ENCODE measurements at regions not wholly inside any gene's neighbourhood (a gene's known extent, or its start where the extent isn't known, plus 50 kb on each side); places are given as distances from the start of the nearest gene placed in this dataset.

- CTCF ChIA-PET (ENCODE audit: partially characterized antibody) = no interaction called here
- no peaks in the 10 kb centered on the region for H3K4me1 Mint-ChIP-seq
Observed at GRCh38 chr2:116452651-116453050, 1361.8 kb upstream of the DDX18 start.

GRCh38 chr2:116456429-116456828 lies 1358.1 kb upstream of the DDX18 start:
- ChIA-PET CTCF (ENCODE audit: partially characterized antibody) (no interaction called here), POLR2A (ENCODE audit: partially characterized antibody) (no interaction called here)
- intact Hi-C loops (cut with micrococcal nuclease) = no loop called here
- Histone ChIP-seq H3K4me1 (ENCODE audit: insufficient read depth, low read length) (no peaks in the 10 kb centered on the region), H3K9me3 (ENCODE audit: control insufficient read depth in 1 of 2, low read length in 2 of 2) (no peaks in the 10 kb centered on the region), H3K27me3 (ENCODE audit: insufficient read depth, low read length) (no peaks in the 10 kb centered on the region), H3K36me3 (ENCODE audit: insufficient read depth, low read length) (no peaks in the 10 kb centered on the region), H3K4me3 (ENCODE audit: low read length in 2 of 2) (no peak overlapping the region), H3K27ac (ENCODE audit: low read depth, low read length) (no peak overlapping the region)
- Mint-ChIP-seq H3K4me1 (no peaks in the 10 kb centered on the region), H3K27me3 (no peaks in the 10 kb centered on the region), H3K36me3 (no peaks in the 10 kb centered on the region), H3K27ac (no peak overlapping the region), H3K4me3 (no peak overlapping the region), H3K9me3 (peaks cover 3 to 32% (median 14%) of the 10 kb centered on the region in 8 donors)
- no peak for DNase-seq

More at GRCh38 chr2:116452651-116453050, 1361.8 kb upstream of the DDX18 start:
- H3K27me3 Mint-ChIP-seq = no peaks in the 10 kb centered on the region
- Histone ChIP-seq H3K4me1 (ENCODE audit: insufficient read depth, low read length) (no peaks in the 10 kb centered on the region), H3K9me3 (ENCODE audit: control insufficient read depth in 1 of 2, low read length in 2 of 2) (no peaks in the 10 kb centered on the region), H3K27me3 (ENCODE audit: insufficient read depth, low read length) (no peaks in the 10 kb centered on the region), H3K36me3 (ENCODE audit: insufficient read depth, low read length) (no peaks in the 10 kb centered on the region), H3K4me3 (ENCODE audit: low read length in 2 of 2) (no peak overlapping the region), H3K27ac (ENCODE audit: low read depth, low read length) (no peak overlapping the region)
- peaks cover 0 to 26% (median 7%) of the 10 kb centered on the region in 8 donors for H3K9me3 Mint-ChIP-seq
- intact Hi-C loops (cut with micrococcal nuclease) = no loop called here
- no peak overlapping the region for H3K4me3 Mint-ChIP-seq
- H3K36me3 Mint-ChIP-seq = no peaks in the 10 kb centered on the region
- no peak for DNase-seq
- POLR2A ChIA-PET (ENCODE audit: partially characterized antibody) = no interaction called here
- no peak overlapping the region for H3K27ac Mint-ChIP-seq

- intact Hi-C loops (cut with micrococcal nuclease) = no loop called here
- no peak overlapping the region for H3K4me3 ChIP-seq (ENCODE audit: low read length in 2 of 2)
- Mint-ChIP-seq H3K4me1 (no peaks in the 10 kb centered on the region), H3K9me3 (peaks cover 6 to 53% (median 27%) of the 10 kb centered on the region in 8 donors), H3K27me3 (no peaks in the 10 kb centered on the region), H3K27ac (no peak overlapping the region), H3K36me3 (no peaks in the 10 kb centered on the region), H3K4me3 (no peak overlapping the region)
- H3K4me1 ChIP-seq (ENCODE audit: insufficient read depth, low read length) = no peaks in the 10 kb centered on the region
- no peak for DNase-seq
- CTCF ChIA-PET (ENCODE audit: partially characterized antibody) = no interaction called here
- no peaks in the 10 kb centered on the region for H3K36me3 ChIP-seq (ENCODE audit: insufficient read depth, low read length)
- H3K27me3 ChIP-seq (ENCODE audit: insufficient read depth, low read length) = no peaks in the 10 kb centered on the region
- no peak overlapping the region for H3K27ac ChIP-seq (ENCODE audit: low read depth, low read length)
- H3K9me3 ChIP-seq (ENCODE audit: control insufficient read depth in 1 of 2, low read length in 2 of 2) = peaks cover 0 to 3% of the 10 kb centered on the region in 2 donors
- POLR2A ChIA-PET (ENCODE audit: partially characterized antibody) = no interaction called here
Observed at GRCh38 chr2:116467243-116467642, 1347.2 kb upstream of the DDX18 start.

- intact Hi-C loops (cut with micrococcal nuclease) = no loop called here
- H3K27me3 ChIP-seq (ENCODE audit: insufficient read depth, low read length) = no peaks in the 10 kb centered on the region
- H3K36me3 Mint-ChIP-seq = no peaks in the 10 kb centered on the region
- H3K9me3 ChIP-seq (ENCODE audit: control insufficient read depth in 1 of 2, low read length in 2 of 2) = peaks cover 0 to 4% of the 10 kb centered on the region in 2 donors
- DNase-seq = no peak
- no peaks in the 10 kb centered on the region for H3K27me3 Mint-ChIP-seq
- H3K36me3 ChIP-seq (ENCODE audit: insufficient read depth, low read length) = no peaks in the 10 kb centered on the region
- ChIA-PET CTCF (ENCODE audit: partially characterized antibody) (no interaction called here), POLR2A (ENCODE audit: partially characterized antibody) (no interaction called here)
- H3K27ac Mint-ChIP-seq = no peak overlapping the region
- no peak overlapping the region for H3K4me3 Mint-ChIP-seq
- no peaks in the 10 kb centered on the region for H3K4me1 ChIP-seq (ENCODE audit: insufficient read depth, low read length)
- no peak overlapping the region for H3K27ac ChIP-seq (ENCODE audit: low read depth, low read length)
- H3K4me3 ChIP-seq (ENCODE audit: low read length in 2 of 2) = no peak overlapping the region
- peaks cover 0 to 29% (median 17%) of the 10 kb centered on the region in 8 donors for H3K9me3 Mint-ChIP-seq
- no peaks in the 10 kb centered on the region for H3K4me1 Mint-ChIP-seq
Observed at GRCh38 chr2:116477229-116477628, 1337.3 kb upstream of the DDX18 start.

- peaks cover 0 to 4% of the 10 kb centered on the region in 2 donors for H3K9me3 ChIP-seq (ENCODE audit: control insufficient read depth in 1 of 2, low read length in 2 of 2)
- Mint-ChIP-seq H3K9me3 (peaks cover 0 to 27% (median 18%) of the 10 kb centered on the region in 8 donors), H3K4me3 (no peak overlapping the region), H3K4me1 (no peaks in the 10 kb centered on the region), H3K27ac (no peak overlapping the region), H3K27me3 (no peaks in the 10 kb centered on the region), H3K36me3 (no peaks in the 10 kb centered on the region)
- no peaks in the 10 kb centered on the region for H3K27me3 ChIP-seq (ENCODE audit: insufficient read depth, low read length)
- ChIA-PET CTCF (ENCODE audit: partially characterized antibody) (no interaction called here), POLR2A (ENCODE audit: partially characterized antibody) (no interaction called here)
- H3K27ac ChIP-seq (ENCODE audit: low read depth, low read length) = no peak overlapping the region
- DNase-seq = no peak
- intact Hi-C loops (cut with micrococcal nuclease) = no loop called here
- no peak overlapping the region for H3K4me3 ChIP-seq (ENCODE audit: low read length in 2 of 2)
- no peaks in the 10 kb centered on the region for H3K36me3 ChIP-seq (ENCODE audit: insufficient read depth, low read length)
- no peaks in the 10 kb centered on the region for H3K4me1 ChIP-seq (ENCODE audit: insufficient read depth, low read length)
Observed at GRCh38 chr2:116487336-116487735, 1327.2 kb upstream of the DDX18 start.

GRCh38 chr2:116489292-116489691 lies 1325.2 kb upstream of the DDX18 start:
- Histone ChIP-seq H3K27me3 (ENCODE audit: insufficient read depth, low read length) (no peaks in the 10 kb centered on the region), H3K4me1 (ENCODE audit: insufficient read depth, low read length) (no peaks in the 10 kb centered on the region), H3K9me3 (ENCODE audit: control insufficient read depth in 1 of 2, low read length in 2 of 2) (peaks cover 0 to 3% of the 10 kb centered on the region in 2 donors), H3K4me3 (ENCODE audit: low read length in 2 of 2) (no peak overlapping the region), H3K27ac (ENCODE audit: low read depth, low read length) (no peak overlapping the region), H3K36me3 (ENCODE audit: insufficient read depth, low read length) (no peaks in the 10 kb centered on the region)
- H3K4me1 Mint-ChIP-seq = no peaks in the 10 kb centered on the region
- POLR2A ChIA-PET (ENCODE audit: partially characterized antibody) = no interaction called here
- H3K4me3 Mint-ChIP-seq = no peak overlapping the region
- DNase-seq = no peak
- CTCF ChIA-PET (ENCODE audit: partially characterized antibody) = no interaction called here
- peaks cover 0 to 32% (median 19%) of the 10 kb centered on the region in 8 donors for H3K9me3 Mint-ChIP-seq
- H3K27ac Mint-ChIP-seq = no peak overlapping the region
- no peaks in the 10 kb centered on the region for H3K36me3 Mint-ChIP-seq
- no peaks in the 10 kb centered on the region for H3K27me3 Mint-ChIP-seq
- intact Hi-C loops (cut with micrococcal nuclease) = no loop called here

- no peaks in the 10 kb centered on the region for H3K27me3 Mint-ChIP-seq
- no peaks in the 10 kb centered on the region for H3K27me3 ChIP-seq (ENCODE audit: insufficient read depth, low read length)
- H3K36me3 ChIP-seq (ENCODE audit: insufficient read depth, low read length) = no peaks in the 10 kb centered on the region
- no peaks in the 10 kb centered on the region for H3K4me1 Mint-ChIP-seq
- intact Hi-C loops (cut with micrococcal nuclease) = no loop called here
- POLR2A ChIA-PET (ENCODE audit: partially characterized antibody) = no interaction called here
- H3K36me3 Mint-ChIP-seq = no peaks in the 10 kb centered on the region
- H3K4me3 Mint-ChIP-seq = no peak overlapping the region
- no peak for DNase-seq
- H3K9me3 ChIP-seq (ENCODE audit: control insufficient read depth in 1 of 2, low read length in 2 of 2) = no peaks in the 10 kb centered on the region
- peaks cover 0 to 34% (median 17%) of the 10 kb centered on the region in 8 donors for H3K9me3 Mint-ChIP-seq
- CTCF ChIA-PET (ENCODE audit: partially characterized antibody) = no interaction called here
- no peaks in the 10 kb centered on the region for H3K4me1 ChIP-seq (ENCODE audit: insufficient read depth, low read length)
- no peak overlapping the region for H3K4me3 ChIP-seq (ENCODE audit: low read length in 2 of 2)
- no peak overlapping the region for H3K27ac Mint-ChIP-seq
- H3K27ac ChIP-seq (ENCODE audit: low read depth, low read length) = no peak overlapping the region
Observed at GRCh38 chr2:116489944-116490343, 1324.5 kb upstream of the DDX18 start.

- intact Hi-C loops (cut with micrococcal nuclease) = no loop called here
- H3K4me1 ChIP-seq (ENCODE audit: insufficient read depth, low read length) = no peaks in the 10 kb centered on the region
- ChIA-PET POLR2A (ENCODE audit: partially characterized antibody) (no interaction called here), CTCF (ENCODE audit: partially characterized antibody) (no interaction called here)
- Mint-ChIP-seq H3K27ac (no peak overlapping the region), H3K36me3 (no peaks in the 10 kb centered on the region), H3K27me3 (no peaks in the 10 kb centered on the region), H3K4me3 (no peak overlapping the region), H3K4me1 (no peaks in the 10 kb centered on the region), H3K9me3 (peaks cover 0 to 30% (median 17%) of the 10 kb centered on the region in 8 donors)
- H3K27ac ChIP-seq (ENCODE audit: low read depth, low read length) = no peak overlapping the region
- H3K4me3 ChIP-seq (ENCODE audit: low read length in 2 of 2) = no peak overlapping the region
- no peaks in the 10 kb centered on the region for H3K36me3 ChIP-seq (ENCODE audit: insufficient read depth, low read length)
- no peaks in the 10 kb centered on the region for H3K27me3 ChIP-seq (ENCODE audit: insufficient read depth, low read length)
- H3K9me3 ChIP-seq (ENCODE audit: control insufficient read depth in 1 of 2, low read length in 2 of 2) = no peaks in the 10 kb centered on the region
- no peak for DNase-seq
Observed at GRCh38 chr2:116490511-116491145, 1323.9 kb upstream of the DDX18 start.

Data from CD4-positive, alpha-beta memory T cell (primary cell).